ENCODE measurements at regions not wholly inside any gene's neighbourhood (a gene's known extent, or its start where the extent isn't known, plus 50 kb on each side); places are given as distances from the start of the nearest gene placed in this dataset.
"Not testable (repeated sequence)": the region's sequence is repeated elsewhere in the genome, so short reads cannot be mapped to it uniquely, and the experiment has no call there.

DNA sequence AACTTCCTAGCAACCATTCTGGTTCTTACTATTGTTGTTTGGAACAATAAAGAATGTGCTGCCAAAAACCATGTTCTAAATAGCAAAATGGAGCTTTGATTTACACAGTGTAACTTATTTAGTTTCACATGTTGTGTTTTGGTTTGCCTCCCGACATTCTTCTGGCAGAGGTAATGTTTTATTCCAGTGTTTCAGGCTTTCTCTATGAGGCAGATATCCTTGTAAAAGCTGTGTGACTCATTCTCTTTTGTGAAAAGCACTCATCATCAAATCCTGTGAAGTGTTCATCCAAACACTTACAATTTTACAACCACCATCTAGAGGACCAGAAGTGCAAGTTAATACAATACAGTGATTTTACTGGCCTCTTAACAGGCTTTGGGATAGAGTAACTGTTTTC is 219.0 kb upstream of the GIMD1 start:
- no peak for DNase-seq

DNA sequence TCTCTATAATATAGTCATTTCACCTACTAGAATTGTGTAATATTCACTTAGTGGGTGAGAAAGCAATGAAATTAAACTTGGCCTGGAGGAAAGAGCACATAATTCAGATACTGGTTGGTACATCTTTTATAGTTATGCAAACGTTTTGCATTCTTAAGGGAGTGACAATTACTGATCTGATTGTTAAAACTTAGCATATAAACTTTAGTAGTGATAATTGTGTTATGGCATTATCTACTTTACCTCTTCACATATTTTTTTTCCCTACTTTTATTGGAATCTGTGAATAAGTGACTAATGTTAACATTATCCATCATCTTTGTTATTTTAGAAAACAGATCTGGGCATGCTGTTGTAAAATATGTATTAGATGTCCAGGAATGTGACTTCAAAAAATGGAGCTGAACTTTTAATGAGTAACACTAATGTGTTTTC is 217.4 kb upstream of the GIMD1 start:
- DNase-seq: no peak

DNA sequence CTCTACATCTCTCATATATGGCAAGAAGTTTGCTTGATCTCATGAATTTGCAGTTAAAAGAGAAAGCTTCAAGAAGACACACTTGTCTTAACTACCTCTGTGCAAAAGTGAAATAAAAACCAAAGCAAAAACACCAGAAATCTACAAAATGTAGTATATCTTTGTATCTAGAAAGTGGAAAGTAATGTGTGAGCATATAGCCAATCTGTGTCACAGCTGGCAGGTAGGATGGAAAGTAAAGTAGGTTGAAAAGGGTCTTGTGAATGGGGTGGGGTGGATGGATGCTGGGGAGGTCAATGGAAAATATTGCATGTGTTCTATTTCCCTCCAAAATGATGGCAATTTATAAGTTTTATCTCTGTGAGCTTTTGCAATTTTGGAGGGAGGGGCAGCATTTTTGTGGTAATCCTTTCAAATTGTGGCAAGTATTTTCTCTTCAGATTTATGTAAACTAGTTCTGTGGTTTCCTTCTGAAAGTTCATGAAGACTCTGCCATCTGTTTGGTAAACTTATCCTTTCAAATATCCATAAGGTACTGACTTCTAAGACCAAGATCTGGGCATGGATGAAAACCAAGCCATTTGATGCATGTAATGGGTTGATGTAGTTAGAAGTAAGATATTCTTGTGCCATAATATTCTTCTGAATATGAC is 215.9 kb upstream of the GIMD1 start:
- no peak for DNase-seq

DNA sequence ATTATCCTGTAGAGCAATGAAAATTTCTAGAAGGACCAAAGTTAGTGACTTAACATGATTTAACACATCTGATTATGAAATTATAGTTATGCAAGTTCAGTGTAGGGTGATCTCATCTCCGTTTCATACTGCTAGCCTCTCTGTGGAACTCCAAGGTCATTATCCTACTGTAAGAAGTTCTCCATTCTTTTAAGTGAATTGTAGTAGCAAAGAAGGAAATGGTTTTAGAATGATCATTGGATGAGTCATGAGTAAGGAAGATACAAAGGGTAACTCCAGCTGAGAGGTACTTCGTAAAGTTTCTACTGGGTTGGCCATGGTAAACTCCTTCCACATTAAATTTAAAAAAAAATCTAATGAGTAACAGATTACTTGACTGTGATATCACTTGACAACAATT is 215.0 kb upstream of the GIMD1 start:
- no peak for DNase-seq

DNA sequence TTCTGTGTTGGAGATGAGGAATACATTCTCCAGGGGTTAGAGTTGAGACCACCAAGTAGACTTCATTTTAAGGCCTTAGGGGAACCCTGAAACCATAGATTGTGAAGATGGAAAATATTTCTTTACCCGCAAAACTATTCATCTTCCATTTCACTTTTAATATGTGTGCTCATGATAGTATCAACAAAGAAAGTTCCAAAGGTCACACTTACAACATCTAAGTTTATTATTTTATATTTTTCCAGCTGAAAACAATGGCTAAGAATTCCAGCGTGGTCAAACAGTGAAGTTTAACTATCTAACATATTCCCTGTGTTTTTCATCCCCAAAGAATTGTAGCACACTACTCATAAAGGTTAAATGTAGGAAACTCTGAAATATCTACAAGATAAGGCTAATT is 214.5 kb upstream of the GIMD1 start:
- no peak for DNase-seq

DNA sequence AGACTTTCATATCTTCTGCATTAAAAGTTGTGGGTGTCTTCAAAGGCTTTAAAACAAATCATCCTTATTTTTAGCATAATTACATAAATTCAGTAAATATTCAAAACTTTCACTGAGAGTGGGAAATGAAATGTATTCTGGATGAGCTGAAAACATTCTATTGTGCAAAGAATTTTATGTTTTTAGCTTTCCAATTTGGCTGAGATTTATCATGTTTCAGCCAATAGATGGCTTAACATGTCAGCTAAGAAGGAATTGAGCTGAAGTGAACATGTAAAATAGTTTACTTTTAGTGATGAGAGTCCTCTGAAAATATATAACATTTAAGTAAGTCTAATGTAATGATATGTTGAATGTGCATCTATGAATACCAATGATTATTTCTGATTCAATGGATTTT is 213.5 kb upstream of the GIMD1 start:
- DNase-seq: no peak

DNA sequence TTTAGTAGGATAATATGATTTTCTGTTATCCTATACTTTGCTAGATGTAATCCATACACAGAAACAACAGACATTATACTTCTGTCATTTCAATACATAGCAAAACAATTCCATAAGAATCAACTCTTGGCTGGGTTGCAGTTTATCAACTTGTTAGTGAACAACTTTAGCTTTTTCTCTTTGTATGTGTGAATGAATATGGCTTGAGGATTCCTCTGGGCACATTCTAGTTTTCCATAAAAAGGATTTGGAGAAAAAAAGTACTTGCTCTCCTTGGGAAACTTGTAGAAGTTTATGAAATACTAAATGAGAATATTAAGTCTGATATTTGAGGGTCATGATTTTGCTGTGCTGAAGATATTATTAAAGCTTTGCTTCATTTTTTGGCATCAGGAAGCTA is 210.7 kb upstream of the GIMD1 start:
- DNase-seq: no peak

DNA sequence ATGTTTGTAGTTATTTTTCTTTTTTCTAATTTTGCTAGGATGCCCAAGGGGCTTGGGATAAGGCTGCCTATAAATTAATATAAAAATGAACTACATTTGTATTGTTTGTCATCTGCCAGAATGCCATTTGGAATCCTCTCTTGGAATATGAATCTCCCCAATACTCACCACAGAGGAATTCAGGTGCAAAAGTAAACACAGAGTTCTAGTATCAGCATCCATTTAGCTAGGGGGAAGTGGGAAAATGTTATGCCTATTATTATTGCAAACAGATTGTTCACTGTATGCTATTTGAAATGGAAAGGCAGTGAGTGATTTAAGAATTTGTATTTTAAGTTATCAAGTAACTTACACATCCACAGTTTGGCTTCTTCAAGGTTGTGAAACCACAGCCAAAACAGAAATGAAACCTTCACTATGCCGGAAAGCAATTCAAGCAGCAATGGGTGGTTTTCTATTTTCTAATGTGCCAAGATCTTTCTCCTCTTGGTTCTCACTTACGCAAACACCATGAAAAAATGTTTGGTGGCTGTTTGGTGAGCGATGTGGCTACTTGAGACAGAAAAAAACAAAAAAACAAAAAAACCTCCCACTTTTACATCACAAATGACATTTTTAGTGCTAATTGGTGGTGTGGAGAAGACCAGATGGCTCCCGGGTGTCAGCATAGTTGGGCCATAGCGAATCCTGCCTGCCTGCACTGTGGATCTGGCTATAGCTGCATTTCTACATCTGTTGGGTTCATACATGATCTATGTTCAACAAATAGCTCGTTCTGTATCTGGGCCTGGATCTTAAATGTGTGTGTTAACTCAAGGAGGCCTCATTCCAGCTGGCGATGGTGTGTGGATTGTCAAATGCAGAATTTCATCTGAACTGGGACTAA is 200.8 kb upstream of the GIMD1 start:
- DNase-seq: no peak

DNA sequence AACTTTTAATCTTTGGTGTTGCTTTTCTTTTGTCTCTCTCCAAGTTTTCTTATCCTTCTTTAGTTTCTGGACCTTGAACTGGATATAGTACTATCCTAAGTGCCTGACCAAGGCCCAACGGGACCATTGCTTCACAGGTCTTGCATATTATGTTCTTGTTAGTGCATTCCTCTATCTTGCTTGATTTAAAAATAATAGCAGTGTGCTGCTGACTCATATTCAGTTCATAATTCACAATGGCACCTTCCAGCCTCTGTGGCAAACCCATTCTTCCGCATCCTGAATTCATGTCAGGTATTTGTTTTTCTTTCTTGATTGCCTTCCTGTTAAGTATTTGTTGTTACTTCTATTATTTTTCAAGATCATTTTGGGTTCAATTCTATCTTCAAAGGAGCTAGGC is 197.1 kb upstream of the GIMD1 start:
- DNase-seq: no peak

DNA sequence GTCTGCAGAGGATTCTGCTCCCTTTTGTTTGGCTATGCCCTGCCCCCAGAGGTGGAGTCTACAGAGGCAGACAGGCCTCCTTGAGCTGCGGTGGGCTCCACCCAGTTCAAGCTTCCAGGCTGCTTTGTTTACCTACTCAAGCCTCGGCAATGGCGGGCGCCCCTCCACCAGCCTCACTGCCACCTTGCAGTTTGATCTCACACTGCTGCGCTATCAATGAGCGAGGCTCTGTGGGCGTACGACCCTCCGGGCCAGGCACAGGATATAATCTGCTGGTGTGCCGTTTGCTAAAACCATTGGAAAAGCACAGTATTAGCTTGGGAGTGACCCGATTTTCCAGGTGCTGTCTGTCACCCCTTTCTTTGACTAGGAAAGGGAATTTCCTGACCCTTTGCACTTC is 195.1 kb upstream of the GIMD1 start:
- DNase-seq: not testable (repeated sequence)

DNA sequence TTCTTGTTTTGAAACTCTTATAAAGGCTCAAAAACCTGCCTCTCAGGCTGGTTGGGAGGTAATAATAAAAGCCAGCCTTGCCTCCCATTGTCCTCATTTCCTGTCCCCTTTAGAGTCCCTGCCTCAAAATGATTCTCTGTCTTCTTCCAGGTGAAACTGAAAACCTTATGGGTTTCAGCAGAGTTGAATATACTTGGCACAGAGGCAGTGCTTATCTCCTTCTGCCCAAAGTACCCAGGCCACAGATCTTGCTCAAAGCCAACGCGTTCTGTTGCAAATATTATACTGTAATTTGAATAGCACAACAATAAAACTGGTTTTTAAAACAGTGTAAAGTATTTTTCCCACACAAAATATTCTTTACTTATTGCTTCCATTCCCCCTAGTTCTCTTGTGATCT is 183.1 kb upstream of the GIMD1 start:
- no peak for DNase-seq

DNA sequence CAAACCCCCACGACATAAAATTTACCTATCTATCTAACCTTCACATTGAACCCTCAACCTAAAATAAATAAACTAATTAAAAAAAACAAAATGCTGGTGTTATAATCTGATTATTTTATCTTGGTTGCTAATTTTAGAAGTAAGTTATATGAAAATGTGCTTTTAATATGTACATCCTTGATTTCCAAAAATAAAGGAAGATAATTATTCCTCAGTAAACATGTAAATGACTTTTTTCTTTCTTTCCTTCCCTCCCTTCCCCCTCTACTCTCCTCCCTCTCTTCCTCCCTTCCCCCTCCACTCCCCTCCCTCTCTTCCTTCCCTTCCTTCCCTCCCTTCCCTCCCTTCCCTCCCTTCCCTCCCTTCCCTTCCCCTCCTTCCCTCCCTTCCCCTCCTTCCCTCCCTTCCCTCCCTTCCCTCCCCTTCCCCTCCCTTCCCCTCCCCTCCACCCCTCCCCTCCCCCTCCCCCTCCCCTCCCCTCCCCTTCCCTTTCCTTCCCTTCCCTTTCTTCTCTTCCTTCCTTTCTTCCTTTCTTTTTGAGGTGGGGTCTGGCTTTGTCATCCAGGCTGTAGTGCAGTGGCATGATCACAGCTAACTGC is 180.0 kb upstream of the GIMD1 start:
- no peak for DNase-seq

DNA sequence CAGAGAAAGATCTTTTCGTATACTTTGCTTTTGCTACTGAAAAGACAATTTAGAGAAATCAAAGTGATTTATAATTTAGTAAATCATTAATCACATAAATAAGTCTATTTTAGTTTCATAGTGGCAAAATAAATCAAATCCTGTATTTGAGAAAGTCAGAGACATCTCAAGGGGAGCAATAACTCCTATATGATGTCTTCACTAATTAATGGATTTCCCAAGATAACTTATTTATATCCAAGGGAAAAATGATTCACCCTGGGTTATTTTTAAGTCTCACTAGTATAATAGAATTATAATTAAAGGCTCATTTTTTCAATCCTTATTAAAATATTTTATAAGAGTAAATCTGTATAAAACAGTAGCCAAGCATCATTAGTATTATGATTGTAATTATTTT is 177.8 kb upstream of the GIMD1 start:
- DNase-seq: no peak

DNA sequence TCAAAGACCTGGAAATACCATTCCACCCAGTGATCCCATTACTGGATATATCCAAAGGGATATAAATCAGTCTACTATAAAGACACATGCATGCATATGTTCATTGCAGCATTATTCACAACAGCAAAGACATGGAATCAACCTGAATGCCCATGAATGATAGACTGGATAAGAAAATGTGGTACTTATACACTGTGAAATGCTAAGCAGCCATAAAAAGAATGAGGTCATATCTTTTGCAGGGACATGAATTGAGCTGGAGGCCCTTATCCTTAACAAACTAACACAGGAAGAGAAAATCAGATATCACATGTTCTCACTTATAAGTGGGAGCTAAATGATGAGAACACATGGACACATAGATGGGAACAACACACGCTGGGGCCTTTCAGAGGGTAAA is 174.0 kb upstream of the GIMD1 start:
- not testable (repeated sequence) for DNase-seq

DNA sequence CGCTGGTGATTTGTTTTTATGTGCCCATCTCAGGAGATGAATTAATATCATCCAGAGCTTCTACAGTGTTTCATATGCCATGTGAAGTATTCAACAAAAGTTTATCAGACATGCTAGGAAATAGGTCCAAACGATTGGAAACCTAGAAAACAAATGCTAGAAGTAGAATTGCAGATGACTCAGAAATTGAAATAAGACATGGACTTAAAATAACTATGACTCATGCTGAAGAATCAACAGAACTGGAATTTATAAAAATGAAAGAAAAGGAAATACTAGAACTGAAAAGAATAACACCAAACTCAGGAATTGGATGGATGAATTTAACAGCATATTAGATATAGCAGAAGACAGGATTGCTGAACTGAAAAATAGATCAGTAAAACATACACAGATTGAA is 172.7 kb upstream of the GIMD1 start:
- DNase-seq: no peak

DNA sequence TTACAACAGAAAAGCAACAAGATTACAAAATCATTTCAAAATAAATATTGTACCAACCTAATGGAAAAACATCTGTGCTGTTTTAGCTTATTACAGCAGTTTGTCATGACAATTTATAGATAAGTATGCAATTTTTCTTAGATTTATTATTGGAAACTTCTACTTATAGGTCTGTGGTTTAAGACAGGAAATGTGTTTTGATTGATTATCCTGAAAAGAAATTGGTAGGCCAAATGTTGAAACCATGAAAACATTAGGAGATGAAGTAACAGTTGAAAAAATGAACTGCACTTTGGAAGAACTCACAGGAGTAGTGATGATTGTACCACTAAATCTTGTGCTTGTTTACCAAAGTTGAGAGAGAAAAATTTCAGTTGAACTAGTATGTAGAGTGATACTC is 162.2 kb upstream of the GIMD1 start:
- no peak for DNase-seq

DNA sequence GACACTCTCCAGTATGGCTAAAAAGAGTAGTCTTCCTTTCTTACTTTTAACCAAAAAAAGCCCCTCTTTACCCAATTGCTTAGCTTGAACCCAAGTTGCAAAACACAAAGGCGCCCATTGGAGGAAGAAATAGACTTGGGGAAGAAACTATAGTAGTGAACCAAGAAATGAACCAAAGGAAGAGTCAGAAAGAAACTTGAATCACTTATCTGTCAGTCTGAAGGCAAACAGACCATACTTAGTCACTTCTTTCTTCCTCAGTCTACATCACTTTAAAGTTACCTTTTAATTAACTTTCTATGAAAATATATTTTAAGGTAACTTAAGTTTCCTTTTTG is 161.4 kb upstream of the GIMD1 start:
- DNase-seq: no peak

DNA sequence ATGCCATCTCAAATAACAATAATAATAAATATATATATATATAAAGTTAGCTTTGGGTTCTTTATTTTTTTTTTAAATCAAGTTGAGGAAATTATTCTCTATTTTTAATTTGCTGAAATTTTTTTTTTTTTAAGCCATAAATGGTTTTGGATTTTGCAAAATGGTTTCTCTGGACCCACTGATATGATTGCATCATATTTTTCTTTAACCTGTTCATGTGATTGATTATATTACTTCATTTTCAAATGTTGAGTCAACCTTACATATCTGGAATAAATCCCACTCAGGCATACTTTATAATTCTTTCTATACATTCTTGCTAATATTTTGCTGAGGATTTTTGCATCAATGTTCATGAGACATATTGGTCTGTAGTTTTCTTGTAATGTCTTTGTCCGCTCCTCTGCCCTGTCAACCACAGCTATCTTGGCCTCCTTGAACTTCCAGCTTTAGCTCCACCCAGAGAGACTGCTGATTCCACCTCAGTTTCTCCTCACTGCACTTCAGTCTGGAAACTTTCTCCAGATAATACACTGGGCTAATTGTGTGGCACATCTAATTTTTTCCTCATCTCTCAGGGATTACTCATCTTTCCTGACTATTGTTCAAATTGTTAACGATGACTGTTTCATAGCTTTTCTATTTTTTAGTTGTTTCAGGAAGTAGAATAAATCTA is 160.9 kb upstream of the GIMD1 start:
- DNase-seq: no peak

DNA sequence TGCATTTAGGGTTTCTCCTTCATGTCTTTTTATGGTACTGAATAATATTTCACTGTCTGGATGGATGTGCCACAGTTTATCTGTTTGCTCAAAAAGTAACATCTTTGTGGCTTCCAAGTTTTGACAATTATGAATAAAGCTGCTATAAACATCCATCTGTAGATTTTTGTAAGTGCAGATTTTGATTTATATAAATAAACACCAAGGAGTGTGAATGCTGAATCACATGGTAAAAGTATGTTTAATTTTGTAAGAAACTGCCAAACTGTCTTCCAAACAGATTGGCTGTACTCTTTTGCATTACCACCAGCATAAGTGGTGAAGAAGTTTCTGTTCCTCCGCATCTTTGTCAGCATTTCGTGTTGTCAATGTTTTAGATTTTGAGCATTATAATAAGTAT is 158.7 kb upstream of the GIMD1 start:
- no peak for DNase-seq

DNA sequence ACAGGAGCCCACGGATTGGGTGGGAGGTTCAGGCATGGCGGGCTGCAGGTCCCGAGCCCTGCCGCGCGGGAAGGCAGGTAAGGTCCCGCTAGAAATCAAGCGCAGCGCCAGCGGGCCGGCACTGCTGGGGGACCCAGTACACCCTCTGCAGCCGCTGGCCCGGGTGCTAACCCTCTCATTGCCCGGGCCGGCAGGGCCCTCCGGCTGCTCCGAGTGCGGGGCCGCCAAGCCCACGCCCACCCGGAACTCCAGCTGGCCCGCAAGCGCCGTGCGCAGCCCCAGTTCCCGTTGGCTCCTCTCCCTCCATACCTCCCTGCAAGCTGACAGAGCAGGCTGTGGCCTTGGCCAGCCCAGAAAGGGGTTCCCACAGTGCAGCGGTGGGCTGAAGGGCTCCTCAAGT is 156.8 kb upstream of the GIMD1 start:
- not testable (repeated sequence) for DNase-seq

DNA sequence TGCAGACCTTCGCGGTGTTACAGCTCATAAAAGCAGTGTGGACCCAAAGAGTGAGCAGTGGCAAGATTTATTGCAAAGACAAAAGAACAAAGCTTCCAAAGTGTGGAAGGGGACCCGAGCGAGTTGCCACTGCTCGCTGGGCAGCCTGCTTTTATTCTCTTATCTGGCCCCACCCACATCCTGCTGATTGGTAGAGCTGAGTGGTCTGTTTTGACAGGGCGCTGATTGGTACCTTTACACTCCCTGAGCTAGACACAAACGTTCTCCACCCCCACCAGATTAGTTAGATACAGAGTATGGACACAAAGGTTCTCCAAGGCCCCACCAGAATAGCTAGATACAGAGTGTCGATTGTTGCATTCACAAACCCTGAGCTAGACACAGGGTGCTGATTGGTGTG is 156.2 kb upstream of the GIMD1 start:
- DNase-seq: not testable (repeated sequence)

DNA sequence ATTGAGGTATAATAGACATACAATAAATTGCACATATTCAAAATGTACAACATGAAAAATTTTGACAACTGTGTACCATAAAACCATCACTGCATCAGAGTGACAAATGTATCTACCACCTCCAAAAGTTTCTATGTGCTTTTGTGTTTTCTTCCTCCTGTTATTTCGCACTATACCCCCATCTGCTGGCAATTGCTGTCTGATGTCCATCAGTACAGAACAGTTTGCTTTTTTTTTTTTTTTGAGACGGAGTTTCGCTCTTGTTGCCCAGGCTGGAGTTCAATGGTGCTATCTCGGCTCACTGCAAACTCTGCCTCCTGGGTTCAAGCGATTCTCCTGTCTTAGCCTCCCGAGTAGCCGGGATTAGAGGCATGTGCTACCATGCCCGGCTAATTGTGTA is 154.3 kb upstream of the GIMD1 start:
- DNase-seq: no peak

DNA sequence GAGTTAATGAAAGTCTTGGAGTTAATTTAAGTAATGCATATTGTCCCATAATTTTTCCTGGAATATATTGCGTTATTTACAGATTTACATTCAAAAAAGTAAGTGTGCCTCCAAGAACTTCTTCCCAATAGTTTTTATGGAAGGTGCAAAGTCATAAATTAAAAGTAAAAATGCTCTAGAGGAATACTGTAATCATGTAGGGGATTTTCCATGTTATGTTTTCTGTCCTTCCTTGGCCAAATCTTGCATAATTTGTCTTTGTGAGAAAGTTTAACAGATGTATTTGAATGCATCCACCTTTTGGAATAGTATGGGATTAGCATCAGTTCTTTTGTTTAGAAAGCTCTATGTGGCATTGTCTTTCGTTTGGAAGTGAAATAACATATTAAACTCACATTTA is 144.1 kb upstream of the GIMD1 start:
- DNase-seq: no peak

DNA sequence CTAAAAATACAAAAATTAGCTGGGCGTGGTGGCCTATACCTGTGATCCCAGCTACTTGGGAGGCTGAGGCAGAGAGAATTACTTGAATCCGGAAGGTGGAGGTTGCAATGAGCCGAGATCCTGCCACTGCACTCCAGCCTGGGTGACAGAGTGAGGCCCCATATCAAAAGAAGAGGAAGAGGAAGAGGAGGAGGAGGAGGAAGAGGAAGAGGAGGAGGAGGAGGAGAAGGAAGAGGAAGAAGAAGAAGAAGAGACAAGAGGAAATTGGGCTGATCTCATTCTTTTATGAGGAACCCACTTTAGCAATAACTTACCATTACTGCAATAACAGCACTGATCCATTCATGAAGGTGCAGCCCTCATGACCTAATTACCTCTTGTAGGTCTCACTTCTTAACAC is 138.9 kb upstream of the GIMD1 start:
- no peak for DNase-seq
